H1 (cell line): ENCODE measurements at regions not wholly inside any gene's neighbourhood (a gene's known extent, or its start where the extent isn't known, plus 50 kb on each side); places are given as distances from the start of the nearest gene placed in this dataset.
A peak's percentile ranks its signal among the peaks of the same experiment; 100 is the strongest.

Experiments used
- CTCF ChIA-PET: fragments of 300-600 bp; sonication (Branson Sonifier 250); formaldehyde crosslinking; loops from one replicate; lab custom pipeline; 2021; ENCODE audit not compliant: partially characterized antibody; lab: Charles Lee
- POLR2A ChIA-PET: fragments of 300-600 bp; sonication (Branson Sonifier 250); formaldehyde crosslinking; loops from one replicate; lab custom pipeline; 2021; ENCODE audit warnings: inconsistent platforms; ENCODE audit not compliant: partially characterized antibody; lab: Charles Lee
- DNase-seq, 2 experiments: peaks; one replicate each; pipeline versions ENCODE4 v3.0.0 to v3.0.0-alpha.2; 2010 to 2022; ENCODE audit warnings: low spot score in 2 of 2, low read depth in 1 of 2, mixed read lengths in 1 of 2
- FAIRE-seq: peaks from 2 replicates; lab custom pipeline; 2011; peaks lifted over from hg19 to GRCh38; lab: Jason Lieb, UNC
- H2AFZ ChIP-seq: 2 replicates; pipeline ENCODE4 v1.8.1; 2012; ENCODE audit warnings: low read length, inconsistent platforms
- H2AK5ac ChIP-seq: 2 replicates; pipeline ENCODE4 v1.6.1; 2013; ENCODE audit warnings: low read depth, low read length
- H2BK120ac ChIP-seq: replicated peaks from 2 replicates; pipeline ENCODE3; 2013; ENCODE audit warnings: low read depth, low read length, inconsistent platforms
- H2BK12ac ChIP-seq: 2 replicates; pipeline ENCODE4 v1.6.1; 2013; ENCODE audit warnings: low read depth, low read length
- H2BK15ac ChIP-seq: 2 replicates; pipeline ENCODE4 v1.6.1; 2013; ENCODE audit warnings: low read length
- H2BK20ac ChIP-seq: 2 replicates; pipeline ENCODE4 v1.6.1; 2013; ENCODE audit warnings: low read length
- H2BK5ac ChIP-seq: 2 replicates; pipeline ENCODE4 v1.6.1; 2013; ENCODE audit warnings: low read depth, low read length
- H3K14ac ChIP-seq: 2 replicates; pipeline ENCODE4 v1.6.1; 2013; ENCODE audit warnings: inconsistent platforms; ENCODE audit not compliant: insufficient read length
- H3K18ac ChIP-seq: 2 replicates; pipeline ENCODE4 v1.6.1; 2013; ENCODE audit warnings: low read length; ENCODE audit errors: extremely low read depth
- H3K23ac ChIP-seq: 2 replicates; pipeline ENCODE4 v1.6.1; 2013; ENCODE audit warnings: inconsistent platforms; ENCODE audit not compliant: insufficient read length
- H3K23me2 ChIP-seq: 2 replicates; pipeline ENCODE4 v1.6.1; 2013; ENCODE audit warnings: low read depth, low read length
- H3K27ac ChIP-seq: 2 replicates; pipeline ENCODE4 v1.6.1; 2011; ENCODE audit warnings: low read depth, low read length, inconsistent platforms
- H3K27me3 ChIP-seq, 4 experiments: replicated peaks in 1 of 4; 1 replicate in 1 of 4; 2 replicates in 3 of 4; pipeline versions ENCODE4 v1.6.1 to v1.8.1; 2011 to 2013; ENCODE audit warnings: low read length in 3 of 4, mild to moderate bottlenecking in 3 of 4, inconsistent platforms in 2 of 4, mixed read lengths in 2 of 4, moderate library complexity in 1 of 4; ENCODE audit not compliant: control insufficient read depth in 3 of 4, insufficient read depth in 3 of 4; ENCODE audit errors: extremely low read depth in 1 of 4
- H3K36me3 ChIP-seq, 4 experiments: 2 replicates each; pipeline versions ENCODE4 v1.6.1 to v1.8.1; 2011 to 2013; ENCODE audit warnings: mild to moderate bottlenecking in 4 of 4, low read length in 3 of 4, moderate library complexity in 2 of 4, control low read depth in 1 of 4, inconsistent platforms in 1 of 4; ENCODE audit not compliant: insufficient read depth in 4 of 4, control insufficient read depth in 2 of 4
- H3K4ac ChIP-seq: replicated peaks from 2 replicates; pipeline ENCODE3; 2013; ENCODE audit warnings: low read length, low read depth, mixed read lengths, inconsistent platforms; ENCODE audit not compliant: insufficient read length
- H3K4me1 ChIP-seq, 4 experiments: replicated peaks in 1 of 4; 1 replicate in 1 of 4; 2 replicates in 3 of 4; pipeline versions ENCODE4 v1.6.1 to v1.8.1; 2011 to 2013; ENCODE audit warnings: low read length in 3 of 4, inconsistent platforms in 2 of 4, mixed read lengths in 1 of 4; ENCODE audit not compliant: insufficient read depth in 4 of 4, control insufficient read depth in 3 of 4
- H3K4me2 ChIP-seq, 2 experiments: 2 replicates each; pipeline versions ENCODE4 v1.6.1 to v1.8.1; 2011 to 2013; ENCODE audit warnings: low read depth in 2 of 2, low read length in 2 of 2, control low read depth in 1 of 2, inconsistent platforms in 1 of 2, mild to moderate bottlenecking in 1 of 2; ENCODE audit not compliant: insufficient read depth in 1 of 2
- H3K4me3 ChIP-seq, 4 experiments: fragments of 200-600, 300-600 bp in 1 of 4; sonication (generic), shearing (Covaris generic), sonication (Bioruptor Twin) in 1 of 4; 2 replicates each; pipeline versions ENCODE4 v1.5.1 to v1.8.1; 2011 to 2016; ENCODE audit warnings: low read length in 4 of 4, low read depth in 3 of 4, control low read depth in 2 of 4, inconsistent platforms in 2 of 4, mild to moderate bottlenecking in 2 of 4, mixed read lengths in 1 of 4, moderate library complexity in 1 of 4; ENCODE audit not compliant: insufficient read depth in 2 of 4; ENCODE audit errors: extremely low read depth in 1 of 4
- H3K56ac ChIP-seq: replicated peaks from 2 replicates; pipeline ENCODE3; 2013; ENCODE audit warnings: low read depth, mild to moderate bottlenecking, mixed read lengths, low read length, inconsistent platforms; ENCODE audit not compliant: insufficient read length
- H3K79me1 ChIP-seq: 2 replicates; pipeline ENCODE4 v1.6.1; 2013; ENCODE audit warnings: low read depth, low read length, control low read depth
- H3K79me2 ChIP-seq, 2 experiments: 2 replicates each; pipeline versions ENCODE4 v1.6.1 to v1.8.1; 2012 to 2013; ENCODE audit warnings: low read length in 2 of 2, mild to moderate bottlenecking in 2 of 2, inconsistent platforms in 1 of 2; ENCODE audit not compliant: insufficient read depth in 2 of 2, control insufficient read depth in 1 of 2
- H3K9ac ChIP-seq, 4 experiments: replicated peaks in 1 of 4; 1 replicate in 1 of 4; 2 replicates in 3 of 4; pipeline versions ENCODE4 v1.6.1 to v1.8.1; 2011 to 2013; ENCODE audit warnings: low read depth in 3 of 4, low read length in 3 of 4, control low read depth in 2 of 4, mild to moderate bottlenecking in 2 of 4, moderate library complexity in 2 of 4, inconsistent platforms in 1 of 4; ENCODE audit errors: extremely low read depth in 1 of 4
- H3K9me3 ChIP-seq, 2 experiments: 2 replicates each; pipeline versions ENCODE4 v1.6.1 to v1.8.1; 2012 to 2013; ENCODE audit warnings: mild to moderate bottlenecking in 2 of 2, moderate library complexity in 2 of 2, control low read depth in 1 of 2, inconsistent platforms in 1 of 2, low read depth in 1 of 2, low read length in 1 of 2, mixed read lengths in 1 of 2; ENCODE audit not compliant: insufficient read depth in 2 of 2
- H4K20me1 ChIP-seq, 2 experiments: replicated peaks in 1 of 2; 2 replicates each; pipeline versions ENCODE3 to v1.8.1; 2011 to 2013; ENCODE audit warnings: inconsistent platforms in 2 of 2, low read length in 2 of 2, mild to moderate bottlenecking in 1 of 2; ENCODE audit not compliant: insufficient read depth in 2 of 2, control insufficient read depth in 1 of 2
- H4K5ac ChIP-seq: 2 replicates; pipeline ENCODE4 v1.6.1; 2013; ENCODE audit warnings: low read length, low read depth, mixed read lengths, inconsistent platforms; ENCODE audit not compliant: insufficient read length
- H4K8ac ChIP-seq: 2 replicates; pipeline ENCODE4 v1.8.0; 2013; ENCODE audit warnings: mild to moderate bottlenecking, moderate library complexity, low read length, inconsistent platforms; ENCODE audit not compliant: insufficient read depth; ENCODE audit errors: extremely low read depth
- H4K91ac ChIP-seq: replicated peaks from 2 replicates; pipeline ENCODE3; 2013; ENCODE audit warnings: low read length, mixed read lengths, inconsistent platforms; ENCODE audit not compliant: insufficient read length
- CBX5 ChIP-seq: fragments of 300-800, 300-1000 bp; sonication (generic); IDR thresholded peaks from 2 replicates; pipeline ENCODE4 v1.7.1; 2016; ENCODE audit warnings: antibody characterized with exemption, low read length, low read depth
- CHD2 ChIP-seq: IDR thresholded peaks from 2 replicates; pipeline ENCODE4 v1.6.1; 2012; ENCODE audit warnings: low read length, improper control_type of control experiment
- GTF2F1 ChIP-seq: IDR thresholded peaks from 2 replicates; pipeline ENCODE4 v1.6.1; 2012; ENCODE audit warnings: low read depth, low read length, improper control_type of control experiment, borderline replicate concordance
- HDAC6 ChIP-seq: IDR thresholded peaks from one replicate; pipeline ENCODE4 v1.7.1; 2012; ENCODE audit warnings: low read depth, mild to moderate bottlenecking, inconsistent platforms, low read length, moderate library complexity
- JUND ChIP-seq: IDR thresholded peaks from 2 replicates; pipeline ENCODE4 v1.6.1; 2011; ENCODE audit warnings: mild to moderate bottlenecking, improper control_type of control experiment, low read length
- KDM1A ChIP-seq: fragments of 200-600, 300-600 bp; sonication (generic); IDR thresholded peaks from 2 replicates; pipeline ENCODE4 v1.7.1; 2016; ENCODE audit warnings: mild to moderate bottlenecking, low read length, borderline replicate concordance
- KDM4A ChIP-seq: IDR thresholded peaks from one replicate; pipeline ENCODE4 v1.7.1; 2012; ENCODE audit warnings: low read depth, mild to moderate bottlenecking, moderate library complexity, low read length, inconsistent platforms; ENCODE audit not compliant: severe bottlenecking
- MAX ChIP-seq: IDR thresholded peaks from 2 replicates; pipeline ENCODE4 v1.6.1; 2012; ENCODE audit warnings: inconsistent platforms
- NANOG ChIP-seq: IDR thresholded peaks from 2 replicates; pipeline ENCODE4 v1.6.1; 2011; ENCODE audit warnings: low read length, low read depth, mild to moderate bottlenecking, inconsistent platforms; ENCODE audit not compliant: insufficient read depth, poor library complexity, severe bottlenecking
- POLR2A ChIP-seq, 2 experiments: IDR thresholded peaks; 1 replicate in 1 of 2; 2 replicates in 1 of 2; pipeline ENCODE4 v1.6.1; 2011; ENCODE audit warnings: low read depth in 2 of 2, low read length in 2 of 2, mild to moderate bottlenecking in 2 of 2; ENCODE audit errors: control extremely low read depth in 1 of 2
- TEAD4 ChIP-seq: IDR thresholded peaks from 2 replicates; pipeline ENCODE4 v1.6.1; 2012; ENCODE audit warnings: low read depth, low read length, inconsistent platforms, mixed read lengths
- USF2 ChIP-seq: IDR thresholded peaks from 2 replicates; pipeline ENCODE4 v1.6.1; 2011; ENCODE audit warnings: low read length, improper control_type of control experiment
- YY1 ChIP-seq: IDR thresholded peaks from 2 replicates; pipeline ENCODE4 v1.6.1; 2011; ENCODE audit warnings: low read depth, mild to moderate bottlenecking, low read length
- WGBS, 2 experiments: shearing (Covaris generic) in 1 of 2; methylation state at CpG; one replicate each; pipeline versions ENCODE4 v1.1.6 to v1.1.7; 2013 to 2015; ENCODE audit warnings: low lambda C conversion rate in 2 of 2, mixed read lengths in 2 of 2, inconsistent platforms in 1 of 2, low coverage in 1 of 2, missing lambda C conversion rate in 1 of 2; ENCODE audit not compliant: insufficient replicate concordance in 2 of 2, insufficient coverage in 1 of 2, insufficient read length in 1 of 2; ENCODE audit errors: extremely low coverage in 1 of 2, missing lambda C conversion rate in 1 of 2; 5-methylcytosine and 5-hydroxymethylcytosine counted together
- TF ChIP-seq, protein P1 (sequence below): IDR thresholded peaks from 2 replicates; pipeline ENCODE4 v1.6.1; 2011; ENCODE audit warnings: low read depth, mild to moderate bottlenecking, low read length; ENCODE audit not compliant: insufficient read depth

- no peaks in the 10 kb centered on the region for H3K79me2 ChIP-seq
- H2BK5ac ChIP-seq = no peak overlapping the region
- no peak overlapping the region for H4K5ac ChIP-seq
- DNase-seq = no peak
- H3K27ac ChIP-seq = no peak overlapping the region
- no peak overlapping the region for H3K4ac ChIP-seq
- no peak overlapping the region for H2BK12ac ChIP-seq
- H3K36me3 ChIP-seq = no peaks in the 10 kb centered on the region
- no peak overlapping the region for H3K9ac ChIP-seq
- no peak overlapping the region for H3K23ac ChIP-seq
- H3K79me1 ChIP-seq = no peaks in the 10 kb centered on the region
- no peaks in the 10 kb centered on the region for H3K23me2 ChIP-seq
- H4K20me1 ChIP-seq = no peaks in the 10 kb centered on the region
- 77% methylated on average over 4 of the region's 9 CpGs; no CpG with 5 or more reads in 1 of the 2 experiments for WGBS, 2 experiments
- H3K14ac ChIP-seq = no peak overlapping the region
- H2AK5ac ChIP-seq = no peak overlapping the region
- POLR2A ChIA-PET = no interaction called here
- no peak for FAIRE-seq
- H3K4me2 ChIP-seq = peak overlapping the region in 1 of 2 experiments; percentile 42; a peak in 2 of 4 replicates
- H3K9me3 ChIP-seq = no peaks in the 10 kb centered on the region
- H2BK15ac ChIP-seq = no peak overlapping the region
- no peaks in the 10 kb centered on the region for H3K27me3 ChIP-seq
- no peak overlapping the region for H3K18ac ChIP-seq
- no peaks in the 10 kb centered on the region for H3K4me1 ChIP-seq
- H4K91ac ChIP-seq = no peak overlapping the region
- H3K4me3 ChIP-seq = peak overlapping the region in 3 of 4 experiments; percentile 0 to 31 (median 20); a peak in 3 of 8 replicates
- no peak overlapping the region for H3K56ac ChIP-seq
- CTCF ChIA-PET = interaction anchor here (0.7 kb wide), 1 partner anchor 271 kb away, joined by 3 read pairs; no protein-coding TSS in a partner anchor
- H2BK120ac ChIP-seq = no peak overlapping the region
- no peak overlapping the region for H2BK20ac ChIP-seq
- H2AFZ ChIP-seq = no peak overlapping the region
- H4K8ac ChIP-seq = no peak overlapping the region; the same call in 1 of the 2 replicates
- TF ChIP-seq TEAD4 (no peak), HDAC6 (no peak), USF2 (no peak), MAX (no peak), KDM4A (no peak), GTF2F1 (no peak), YY1 (no peak), POLR2A (IDR thresholded peaks at IDR 0.05; ENCODE audit: control extremely low read depth in 1 of 2, low read depth in 2 of 2, low read length in 2 of 2) (no peak), NANOG (no peak), KDM1A (no peak), CHD2 (no peak), JUND (no peak), CBX5 (no peak)
- TF ChIP-seq, protein P1, sequence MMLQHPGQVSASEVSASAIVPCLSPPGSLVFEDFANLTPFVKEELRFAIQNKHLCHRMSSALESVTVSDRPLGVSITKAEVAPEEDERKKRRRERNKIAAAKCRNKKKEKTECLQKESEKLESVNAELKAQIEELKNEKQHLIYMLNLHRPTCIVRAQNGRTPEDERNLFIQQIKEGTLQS = no peak
Observed at GRCh38 chr7:9621927-9622326, 1188.5 kb downstream of the NXPH1 start.
